GM21360 (cell line): ENCODE measurements at regions not wholly inside any gene's neighbourhood (a gene's known extent, or its start where the extent isn't known, plus 50 kb on each side); places are given as distances from the start of the nearest gene placed in this dataset.
"Not testable (repeated sequence)": the region's sequence is repeated elsewhere in the genome, so short reads cannot be mapped to it uniquely, and the experiment has no call there.

Experiments
- ATAC-seq: cut with Tn5 transposase; IDR thresholded peaks from one replicate; pipeline ENCODE4 v1.9.1; 2021; ENCODE audit warnings: mild to moderate bottlenecking, moderate library complexity; ENCODE audit not compliant: unreplicated experiment

DNA sequence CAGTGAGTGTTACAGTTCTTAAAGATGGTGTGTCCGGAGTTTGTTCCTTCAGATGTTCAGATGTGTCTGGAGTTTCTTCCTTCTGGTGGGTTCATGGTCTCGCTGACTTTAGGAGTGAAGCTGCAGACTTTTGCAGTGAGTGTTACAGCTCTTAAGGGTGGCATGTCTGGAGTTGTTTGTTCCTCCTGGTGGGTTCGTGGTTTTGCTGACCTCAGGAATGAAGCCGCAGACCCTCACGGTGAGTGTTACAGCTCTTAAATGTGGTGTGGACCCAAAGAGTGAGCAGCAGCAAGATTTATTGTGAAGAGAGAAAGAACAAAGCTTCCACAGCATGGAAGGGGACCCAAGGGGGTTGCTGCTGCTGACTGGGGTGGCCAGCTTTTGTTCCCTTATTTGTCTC is 159.6 kb downstream of the POLR1F start:
- ATAC-seq: not testable (repeated sequence)

DNA sequence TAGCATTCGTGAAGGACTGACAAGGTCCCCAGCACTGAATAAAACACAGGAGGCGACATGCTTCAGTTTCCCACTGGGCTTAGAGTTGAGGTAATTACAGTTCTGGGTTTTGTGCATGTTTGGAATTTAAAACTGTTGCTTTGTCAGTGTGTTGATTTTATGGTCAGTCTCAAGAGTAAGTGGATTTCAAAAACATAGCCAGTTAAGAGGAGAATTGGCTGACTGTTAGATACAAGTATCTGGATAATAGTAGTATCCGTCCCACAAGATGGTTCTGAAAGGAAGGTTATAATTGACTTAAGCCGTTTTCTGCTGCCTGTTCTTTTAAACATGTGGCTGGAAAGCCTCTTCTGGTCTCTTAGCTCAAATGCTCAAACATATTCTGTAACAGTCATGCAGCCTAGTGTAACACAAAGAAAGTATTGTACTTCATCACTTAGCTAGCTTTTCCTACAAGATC is 170.9 kb downstream of the POLR1F start:
- ATAC-seq: no peak

DNA sequence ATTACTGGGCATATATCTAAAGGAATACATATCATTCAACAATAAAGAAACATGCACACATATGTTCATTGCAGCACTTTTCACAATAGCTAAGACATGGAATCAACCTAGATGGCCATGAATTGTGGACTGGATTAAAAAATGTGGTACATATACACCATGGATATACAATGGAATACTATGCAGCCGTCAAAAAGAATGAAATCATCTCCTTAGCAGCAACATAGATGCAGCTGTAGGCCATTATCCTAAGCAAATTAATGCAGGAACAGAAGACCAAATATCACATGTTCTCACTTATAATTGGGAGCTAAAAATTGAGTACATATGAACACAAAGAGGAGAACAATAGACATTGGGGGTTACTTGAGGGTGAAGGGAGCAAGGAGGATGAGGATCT is 175.6 kb downstream of the POLR1F start:
- ATAC-seq: no peak

DNA sequence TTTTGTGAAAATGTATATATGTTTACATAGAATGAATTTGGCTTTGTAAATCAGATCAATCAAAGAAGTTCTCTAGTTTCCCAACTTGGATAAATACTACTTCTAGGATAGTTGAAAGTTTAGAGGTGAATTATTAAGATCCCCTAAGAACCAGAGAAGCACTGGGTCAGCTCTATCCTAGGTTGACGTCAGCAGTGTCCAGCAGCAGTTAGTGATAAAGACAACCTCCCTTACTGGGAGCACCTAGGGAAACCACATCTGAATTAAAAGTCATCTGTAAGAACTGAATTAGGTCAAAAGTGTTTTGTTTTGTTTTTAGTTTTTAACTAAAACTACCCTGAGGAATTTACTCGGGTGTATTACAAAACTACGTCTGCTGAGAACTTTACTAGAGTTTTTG is 178.0 kb downstream of the POLR1F start:
- no peak for ATAC-seq

DNA sequence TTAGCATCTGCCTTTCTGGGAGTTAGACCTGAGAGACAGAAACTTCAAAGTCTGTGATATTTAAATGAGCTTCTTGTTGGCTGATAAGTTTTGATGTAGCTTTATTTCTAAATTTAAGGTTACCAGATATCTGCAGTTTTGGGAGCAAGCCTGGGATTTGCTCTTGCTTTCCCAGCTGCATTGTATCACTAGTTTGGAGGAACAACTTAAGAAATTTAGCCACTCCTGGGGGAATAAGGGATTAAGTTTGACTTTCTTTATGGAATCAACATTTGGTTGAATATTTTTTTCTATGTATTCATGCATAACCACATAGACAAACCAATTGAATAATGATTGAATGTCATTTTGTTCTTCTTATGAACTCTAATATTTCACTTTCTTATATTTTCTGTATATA is 178.6 kb downstream of the POLR1F start:
- ATAC-seq: no peak

DNA sequence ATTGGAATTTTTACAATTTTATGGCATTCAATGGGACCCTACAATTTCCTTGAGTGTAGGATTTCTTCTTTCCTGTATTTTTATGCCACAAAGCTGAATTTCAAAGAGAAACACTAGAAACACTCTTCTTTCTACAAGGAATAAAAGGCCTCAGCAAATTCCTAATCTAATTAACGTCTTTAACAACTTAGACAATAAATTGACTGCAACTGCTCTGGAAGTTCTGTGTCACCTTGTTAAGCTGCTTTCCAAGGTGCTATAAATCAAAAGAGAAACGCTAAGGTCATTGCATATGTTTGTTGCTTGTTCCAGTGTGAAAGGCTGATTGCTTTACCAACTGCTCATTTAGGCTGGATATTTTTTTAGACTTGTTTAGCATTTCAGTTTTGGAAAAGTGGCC is 182.2 kb downstream of the POLR1F start:
- no peak for ATAC-seq

DNA sequence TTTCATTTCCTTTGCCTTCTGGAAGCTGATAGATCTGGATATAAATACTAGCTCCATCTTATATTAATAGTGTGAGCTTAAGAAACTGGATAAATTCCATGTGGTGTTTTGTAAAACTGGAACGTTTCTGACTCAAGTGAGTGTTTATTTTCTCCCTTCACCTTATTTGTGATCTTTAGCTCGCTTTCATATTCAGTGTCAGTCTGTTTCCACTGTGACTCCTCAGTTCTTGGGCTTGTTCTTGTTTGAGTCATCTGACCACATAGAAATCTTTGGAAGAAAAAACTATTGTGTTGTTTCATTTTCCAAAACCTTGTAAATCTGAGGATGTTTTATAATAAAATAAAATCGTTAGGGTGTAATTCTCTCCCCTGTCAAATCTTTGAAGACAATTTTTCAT is 186.4 kb downstream of the POLR1F start:
- ATAC-seq: no peak

DNA sequence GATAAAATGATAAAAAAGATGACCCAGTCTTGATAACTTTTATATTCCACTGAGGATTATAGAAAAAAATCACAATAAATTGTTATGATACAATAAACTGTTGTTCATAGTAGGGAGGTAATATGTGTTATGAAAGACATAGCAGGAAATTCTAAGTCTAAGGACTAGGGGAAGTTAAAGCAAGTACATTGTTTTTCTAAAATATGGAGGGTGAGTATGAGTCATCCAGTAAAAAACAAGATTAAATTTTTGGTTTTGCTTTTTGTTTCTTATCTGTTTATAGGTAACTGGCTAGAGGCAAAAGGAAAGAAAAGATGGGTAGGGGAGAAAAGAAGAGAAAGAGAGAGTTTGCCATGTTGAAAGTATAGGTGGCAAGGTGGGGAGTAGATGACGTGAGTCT is 188.4 kb downstream of the POLR1F start:
- ATAC-seq: no peak

DNA sequence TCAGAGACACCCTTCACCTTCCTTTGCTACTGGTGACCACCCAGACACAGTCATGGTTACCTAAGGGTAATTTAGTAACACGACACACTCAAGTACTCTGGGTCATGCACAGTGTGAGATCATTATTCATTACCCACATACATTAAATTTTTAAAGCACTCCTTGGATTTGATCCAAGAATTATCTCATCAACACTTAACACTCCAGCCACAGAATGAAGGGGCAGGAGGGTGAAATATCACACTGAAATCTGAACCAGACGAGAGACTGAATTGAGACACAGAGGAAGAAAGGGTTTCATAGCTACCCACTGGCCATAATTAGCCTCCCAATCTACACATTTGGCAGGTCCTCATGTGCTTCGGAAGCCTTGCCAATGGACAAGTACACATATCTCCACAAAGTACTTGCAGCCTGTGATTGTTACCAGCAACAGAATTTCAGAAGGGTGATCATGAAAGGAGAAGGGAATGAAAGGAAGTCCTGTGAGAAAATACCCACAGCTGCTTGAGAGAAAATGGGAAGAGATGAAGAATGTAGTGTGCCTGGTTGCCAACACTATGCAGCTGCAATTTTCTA is 189.3 kb downstream of the POLR1F start:
- no peak for ATAC-seq

DNA sequence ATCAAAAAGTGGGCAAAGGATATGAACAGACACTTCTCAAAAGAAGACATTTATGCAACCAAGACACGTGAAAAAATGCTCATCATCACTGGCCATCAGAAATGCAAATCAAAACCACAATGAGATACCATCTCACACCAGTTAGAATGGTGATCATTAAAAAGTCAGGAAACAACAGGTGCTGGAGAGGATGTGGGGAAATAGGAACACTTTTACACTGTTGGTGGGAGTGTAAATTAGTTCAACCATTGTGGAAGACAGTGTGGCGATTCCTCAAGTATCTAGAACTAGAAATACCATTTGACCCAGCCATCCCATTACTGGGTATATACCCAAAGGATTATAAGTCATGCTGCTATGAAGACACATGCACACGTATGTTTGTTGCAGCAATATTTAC is 191.3 kb downstream of the POLR1F start:
- ATAC-seq: not testable (repeated sequence)

DNA sequence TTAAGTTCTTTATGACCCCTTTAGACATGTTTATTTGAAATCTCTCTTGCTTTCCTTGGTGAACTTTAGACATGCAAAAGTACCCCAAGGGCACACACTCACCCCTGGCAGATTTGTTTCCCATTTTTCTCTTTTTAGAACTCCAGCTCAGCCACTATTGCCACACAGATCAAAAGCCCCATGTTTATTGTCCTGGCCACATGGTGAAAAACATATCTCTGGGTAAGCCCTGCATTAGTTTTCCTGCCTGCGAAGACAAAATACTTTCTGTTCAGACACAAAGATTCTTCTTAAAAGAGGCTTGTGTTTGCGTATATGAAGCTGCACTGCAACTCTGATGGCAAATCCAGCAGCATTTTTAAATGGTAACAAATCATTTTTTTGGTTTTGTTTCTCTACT is 200.0 kb downstream of the POLR1F start:
- ATAC-seq: no peak

DNA sequence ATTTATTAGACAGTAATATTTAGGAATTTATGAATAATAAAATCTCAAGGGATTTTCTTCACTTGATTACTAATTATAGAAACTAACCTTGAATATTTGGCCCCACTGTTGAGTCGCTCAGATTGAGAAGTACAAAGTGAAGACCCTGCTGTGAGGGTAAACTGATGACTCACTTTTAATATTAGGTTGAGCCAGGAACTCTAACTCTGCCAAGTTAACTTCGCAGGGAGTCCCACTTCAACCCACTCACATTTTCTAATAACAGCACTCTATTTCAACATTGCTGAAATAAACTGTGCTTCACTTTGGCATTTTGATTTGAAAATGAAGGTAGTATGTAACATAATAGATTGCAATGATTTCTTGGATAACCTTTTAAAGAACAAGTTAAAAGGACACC is 200.7 kb downstream of the POLR1F start:
- no peak for ATAC-seq

DNA sequence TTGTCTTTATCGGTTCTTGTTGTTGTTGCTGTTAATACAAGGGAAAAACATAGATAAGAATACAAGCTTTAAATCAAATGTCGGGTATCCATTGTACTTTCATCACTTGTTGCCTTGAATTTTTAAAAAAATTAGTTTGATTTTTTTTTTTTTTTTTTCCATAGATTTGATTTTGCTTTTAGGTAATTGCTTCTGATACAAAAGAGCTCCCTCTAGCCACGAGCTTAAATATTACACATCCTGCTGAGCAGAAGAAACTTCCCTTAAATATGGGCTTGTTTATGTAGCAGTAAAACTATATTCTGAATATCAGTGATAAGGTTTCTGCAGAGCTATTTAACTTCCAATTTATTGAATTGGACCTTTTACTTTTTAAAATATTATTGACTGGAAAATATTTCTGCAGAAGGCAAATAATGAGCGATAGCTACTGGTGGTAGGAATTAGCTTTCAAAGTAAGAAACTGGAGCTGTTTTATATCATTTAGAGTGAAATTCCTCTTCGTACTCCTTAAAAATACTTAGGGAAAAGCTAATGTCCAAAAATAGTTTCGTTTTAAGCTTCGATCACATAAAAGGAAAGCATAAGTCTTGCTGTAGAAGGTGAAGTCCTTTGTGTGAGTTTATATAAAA is 216.9 kb downstream of the POLR1F start:
- peak; percentile 80 for ATAC-seq

DNA sequence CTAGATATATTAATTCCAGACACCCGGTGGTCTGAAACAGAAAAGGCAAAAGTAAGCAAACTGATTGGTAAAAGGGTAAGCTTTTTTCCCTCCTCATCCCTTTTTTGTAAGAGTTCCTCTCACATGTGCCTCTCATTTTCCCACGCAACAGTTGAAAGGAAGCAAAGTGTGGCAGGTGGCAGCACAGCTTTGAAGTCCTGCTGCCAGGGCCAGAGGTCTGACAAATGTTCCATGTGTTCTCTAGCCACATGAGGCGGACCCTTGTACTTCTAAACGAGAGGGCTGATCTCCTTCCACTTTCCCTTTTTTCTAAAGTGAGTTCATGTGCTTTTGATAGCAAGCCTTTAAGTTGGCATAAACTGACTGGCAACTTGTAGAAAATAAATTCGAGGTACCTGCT is 217.5 kb downstream of the POLR1F start:
- ATAC-seq: no peak

DNA sequence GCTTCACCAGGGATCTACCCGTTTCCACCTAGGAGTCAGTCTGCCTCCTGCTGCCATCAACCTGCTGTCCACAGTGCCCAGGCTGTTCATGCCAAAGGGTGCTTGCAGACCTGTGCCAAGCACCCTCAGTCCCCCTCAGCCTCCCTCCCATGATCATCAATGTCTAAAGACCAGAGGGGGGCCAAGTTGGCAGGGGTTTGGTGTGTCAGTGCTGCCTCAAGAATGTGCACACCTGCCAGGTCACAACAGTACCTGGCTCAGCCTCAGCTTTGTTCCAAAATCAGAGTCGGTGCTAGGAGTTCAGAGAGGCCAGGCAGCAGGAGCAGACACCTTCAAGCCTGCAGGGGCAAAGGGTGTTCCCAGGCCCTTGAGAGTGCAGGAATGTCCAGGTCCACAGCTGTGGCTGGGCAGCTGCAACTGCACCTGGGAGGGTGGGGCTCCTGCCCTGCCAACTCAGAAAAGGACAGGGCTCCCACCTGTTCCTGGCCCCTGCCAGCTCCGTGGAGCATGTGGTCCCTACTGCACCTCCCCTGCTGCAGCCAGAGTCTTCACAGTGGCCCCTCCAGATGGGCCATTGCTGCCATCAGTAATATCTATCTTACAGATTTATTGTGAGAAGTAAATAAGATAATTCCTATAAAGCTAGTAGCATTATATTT is 219.5 kb downstream of the POLR1F start:
- ATAC-seq: no peak

DNA sequence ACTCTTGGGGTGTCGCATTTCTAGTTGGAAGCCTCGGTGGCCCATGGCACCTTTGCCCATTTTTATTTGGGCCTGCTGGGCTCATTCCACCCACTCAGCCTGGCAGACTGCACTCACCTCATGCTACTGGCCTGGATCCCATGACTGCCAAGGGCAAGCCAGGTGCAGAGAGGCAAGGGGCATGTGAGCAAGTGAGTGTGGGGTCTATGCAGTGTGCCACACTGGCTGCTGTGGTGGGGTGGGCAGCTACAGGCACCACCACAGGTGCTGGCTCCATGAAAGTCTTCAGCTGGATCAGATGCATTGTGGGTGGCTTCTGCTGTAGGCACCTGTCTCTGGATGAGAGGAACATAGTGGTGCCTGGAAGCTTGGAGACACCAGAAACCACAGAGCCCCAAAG is 220.8 kb downstream of the POLR1F start:
- ATAC-seq: no peak

DNA sequence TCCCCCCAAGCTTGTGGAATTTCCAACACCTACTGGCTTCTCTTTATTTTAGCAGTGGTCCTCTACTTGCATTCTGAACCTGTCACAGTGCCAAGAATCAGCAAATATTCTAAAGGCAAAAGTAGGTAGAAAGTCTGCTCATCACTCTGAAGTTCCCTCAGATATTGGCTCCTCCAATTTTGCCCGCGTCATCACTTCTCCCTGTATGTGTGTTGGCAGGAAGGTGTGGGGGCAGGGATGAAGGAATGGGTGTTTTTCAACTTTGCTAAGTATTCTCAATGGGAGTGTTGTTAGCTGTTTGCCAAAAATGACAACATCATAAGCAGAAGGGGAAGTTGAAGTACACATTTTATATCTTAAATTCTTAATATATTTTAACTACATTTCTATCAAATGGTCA is 226.2 kb downstream of the POLR1F start:
- ATAC-seq: no peak

DNA sequence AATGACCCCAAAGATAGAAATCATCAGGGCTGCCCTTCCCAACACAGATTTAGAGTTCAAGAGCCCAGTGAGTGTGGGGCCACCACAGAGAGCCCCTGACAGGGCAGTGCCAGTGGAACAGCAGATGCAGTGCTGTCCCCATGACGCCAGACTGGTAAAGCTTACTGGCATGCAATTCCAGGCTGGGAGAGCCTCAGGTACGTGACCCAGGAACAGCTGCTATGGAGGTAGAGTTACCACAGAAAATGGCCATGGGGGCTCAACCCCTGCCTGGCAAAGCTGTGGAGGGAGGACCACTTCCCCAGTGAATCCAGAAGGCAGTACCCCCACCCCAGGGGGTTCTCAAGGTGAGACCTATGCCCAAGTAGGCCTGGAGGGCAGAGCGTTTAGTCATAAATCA is 228.5 kb downstream of the POLR1F start:
- no peak for ATAC-seq

DNA sequence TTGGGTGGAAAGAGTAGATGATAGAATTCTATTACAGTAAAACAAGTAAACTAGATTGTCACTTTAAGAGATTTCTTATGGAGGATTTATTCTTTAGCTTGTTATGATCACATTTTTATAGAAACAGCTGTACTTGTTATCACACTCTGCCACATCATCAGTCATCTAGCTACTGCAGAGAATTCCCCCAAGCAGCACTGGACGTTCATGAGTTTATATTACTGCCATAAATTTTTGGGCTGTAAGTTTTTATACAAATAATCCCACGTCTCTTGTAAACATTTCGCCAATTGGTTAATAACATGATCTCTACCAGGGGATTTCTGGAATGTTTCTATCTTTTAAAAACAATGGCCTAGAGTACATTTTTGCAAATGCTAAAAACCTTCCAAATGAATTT is 238.8 kb downstream of the POLR1F start:
- no peak for ATAC-seq

DNA sequence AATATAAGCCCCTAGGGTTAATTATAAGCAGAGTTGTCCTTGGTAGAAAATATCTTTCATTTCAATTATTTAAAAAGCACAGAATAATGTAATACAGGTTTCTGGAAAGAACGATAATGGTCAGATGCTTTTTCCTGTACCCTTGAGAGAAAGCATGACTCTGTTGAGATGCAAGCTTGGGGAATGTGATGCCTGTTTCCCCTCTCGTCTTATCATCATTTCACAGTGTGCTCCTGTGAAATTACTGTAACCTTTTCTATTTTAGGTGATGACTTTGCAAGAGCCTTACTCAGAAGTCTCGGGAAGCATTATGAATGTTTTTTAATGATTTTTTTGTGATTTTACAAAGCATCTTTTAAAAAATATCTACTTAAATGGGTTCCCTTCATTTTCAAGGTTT is 243.0 kb downstream of the POLR1F start:
- ATAC-seq: no peak

DNA sequence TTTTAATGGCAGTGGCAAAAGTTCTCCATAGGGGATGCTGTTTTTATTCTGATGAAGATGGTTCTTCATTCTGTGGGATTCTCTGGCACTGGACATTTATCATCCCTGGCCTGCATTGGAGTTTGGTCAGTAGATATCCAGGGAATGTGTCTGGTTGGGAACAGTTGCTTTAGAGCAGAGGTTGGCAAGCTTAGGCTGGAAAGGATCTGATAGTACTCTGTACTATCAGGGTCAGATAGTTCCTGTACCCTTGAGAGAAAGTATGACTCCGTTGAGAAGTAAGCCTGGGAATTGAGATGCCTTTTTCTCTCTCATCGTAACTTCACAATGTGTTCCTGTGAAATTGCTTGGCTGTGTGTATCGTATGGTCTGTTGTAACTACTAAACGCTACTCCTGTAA is 244.1 kb downstream of the POLR1F start:
- no peak for ATAC-seq

DNA sequence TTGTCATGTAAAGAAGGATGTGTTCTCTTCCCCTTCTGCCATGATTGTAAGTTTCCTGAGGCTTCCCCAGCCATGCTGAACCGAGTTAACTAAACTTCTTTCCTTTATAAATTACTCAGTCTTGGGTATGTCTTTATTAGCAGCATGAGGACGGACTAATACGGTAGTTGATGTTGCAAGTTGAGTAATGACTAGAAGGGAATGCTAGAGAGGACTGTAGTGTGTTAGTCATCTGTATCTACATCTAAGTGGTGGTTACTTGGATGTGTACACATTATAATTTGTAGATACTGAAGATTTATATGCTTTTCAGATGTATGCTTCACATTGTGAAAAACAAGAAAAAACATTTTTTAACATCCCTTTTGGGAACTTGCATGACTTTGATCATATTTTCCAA is 244.6 kb downstream of the POLR1F start:
- ATAC-seq: no peak

DNA sequence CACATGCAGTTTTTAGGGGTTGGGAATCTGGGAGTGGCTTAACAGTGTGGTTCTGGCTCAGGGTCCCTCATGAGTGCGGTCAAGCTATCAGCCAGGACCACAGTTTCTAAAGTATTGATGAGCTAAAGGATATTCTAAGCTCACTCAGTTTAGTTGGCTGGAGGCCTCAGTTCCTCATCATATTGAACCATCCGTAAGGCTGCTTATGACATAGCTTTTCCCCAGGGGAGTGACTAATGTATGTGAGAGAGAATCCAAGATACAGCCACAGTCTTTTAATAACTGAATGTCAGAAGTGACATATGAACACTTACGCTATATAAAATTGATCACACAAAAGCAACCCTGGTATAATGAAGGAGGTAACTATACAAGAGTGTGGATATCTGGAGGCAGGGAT is 245.3 kb downstream of the POLR1F start:
- ATAC-seq: no peak
